ENCODE measurements at regions not wholly inside any gene's neighbourhood (a gene's known extent, or its start where the extent isn't known, plus 50 kb on each side); places are given as distances from the start of the nearest gene placed in this dataset.
A peak's percentile ranks its signal among the peaks of the same experiment; 100 is the strongest.
"Not testable (repeated sequence)": the region's sequence is repeated elsewhere in the genome, so short reads cannot be mapped to it uniquely, and the experiment has no call there.

DNA sequence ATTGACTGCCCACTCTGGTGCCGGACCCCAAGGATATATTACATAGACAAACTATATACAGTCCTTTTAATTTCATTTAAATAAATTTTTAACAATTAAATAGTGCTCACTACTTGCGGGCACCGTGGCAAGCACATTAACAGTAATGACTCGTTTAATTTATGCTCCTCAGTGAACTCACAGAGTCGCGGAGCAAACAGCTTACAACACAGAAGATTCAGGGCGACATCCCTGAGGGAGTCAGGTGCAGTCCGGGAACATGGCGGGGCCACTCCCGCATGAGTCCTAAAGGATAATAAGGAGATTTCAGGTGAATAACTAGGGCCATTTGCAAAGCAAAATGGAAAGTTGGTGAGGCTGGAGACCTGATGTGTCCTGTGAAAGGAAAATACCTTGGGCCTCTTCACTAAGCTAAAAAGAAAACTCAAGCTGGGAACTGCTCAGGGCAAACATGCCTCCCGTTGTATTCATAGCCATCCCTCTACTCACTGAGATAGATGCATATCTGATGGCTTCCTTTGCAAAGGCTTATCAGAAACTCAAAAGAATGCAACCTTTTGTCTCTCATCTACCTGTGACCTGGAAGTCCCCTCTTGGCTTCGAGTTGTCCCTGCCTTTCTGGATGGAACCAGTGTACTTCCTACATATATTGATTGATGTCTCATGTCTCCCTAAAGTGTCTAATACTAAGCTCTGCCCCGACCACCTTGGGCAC, 125.6 kb downstream of the KLF6 start:
- DNase-seq (ENCODE audit: low read depth) = no peak

DNA sequence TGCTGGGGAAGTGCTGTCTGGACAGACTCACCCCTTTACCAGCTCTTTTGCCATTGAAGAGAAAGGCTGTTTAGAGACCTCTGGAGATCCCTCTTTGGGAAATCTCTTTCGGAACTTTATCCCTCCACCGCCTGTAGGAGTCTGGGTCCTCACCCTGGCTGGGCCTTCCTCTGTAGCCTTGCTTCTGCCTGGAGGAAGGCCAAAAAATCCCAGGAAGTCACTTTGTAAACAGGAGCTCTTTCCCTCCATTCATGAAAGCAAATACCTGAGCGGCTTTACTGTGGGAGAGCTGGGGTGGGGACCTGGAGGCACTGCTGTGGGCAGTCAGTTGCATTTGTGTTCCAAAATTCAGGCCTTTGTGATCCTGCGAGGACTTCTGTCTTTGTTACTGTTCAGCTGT, 126.2 kb downstream of the KLF6 start:
- DNase-seq (ENCODE audit: low read depth) = no peak

GRCh38 chr10:3656214-3656613, 128.8 kb downstream of the KLF6 start:
- DNase-seq (ENCODE audit: low read depth) = no peak

DNA sequence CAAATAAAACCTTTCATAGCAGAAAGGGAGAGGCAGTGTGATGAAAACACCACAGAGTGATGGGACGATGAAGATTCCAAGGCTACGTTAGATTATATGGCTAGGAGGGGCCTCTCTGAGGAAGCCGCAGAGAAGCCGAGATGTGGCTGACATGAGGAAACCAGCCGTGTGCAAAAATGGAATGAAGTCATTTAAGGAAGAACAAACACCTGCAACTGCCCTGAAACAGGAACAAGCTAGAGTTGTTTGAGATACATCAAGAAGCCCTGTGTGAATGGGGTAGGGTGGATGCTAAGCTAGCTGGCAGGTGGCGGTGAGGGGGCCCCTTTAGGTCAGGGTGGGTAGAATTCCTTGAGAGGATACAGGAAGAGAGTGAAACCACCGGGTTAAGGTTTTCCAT, 129.5 kb downstream of the KLF6 start:
- DNase-seq (ENCODE audit: low read depth) = no peak

- no peak for DNase-seq (ENCODE audit: low read depth)
These were observed 130.0 kb downstream of the KLF6 start for GRCh38 chr10:3654980-3655379.

DNA sequence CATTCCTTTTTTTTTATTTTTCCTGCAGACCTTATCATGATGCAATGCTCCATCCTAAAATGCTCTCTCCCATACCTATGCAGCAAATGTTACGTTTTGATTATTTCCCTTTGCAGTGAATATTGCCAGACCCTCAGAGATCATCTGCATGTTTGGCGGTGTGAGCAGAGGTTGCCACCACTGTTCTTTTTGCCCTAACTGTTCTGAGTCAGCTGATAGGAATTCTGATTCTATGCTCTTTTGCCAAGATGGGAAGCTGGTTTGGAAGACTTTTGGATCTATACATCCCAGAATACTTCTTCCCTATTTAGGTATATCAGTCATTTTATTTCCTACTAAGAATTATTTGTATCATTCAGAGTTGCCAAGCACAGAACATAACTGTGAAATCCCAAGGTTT, 130.5 kb downstream of the KLF6 start:
- DNase-seq (ENCODE audit: low read depth) = peak; percentile 18

GRCh38 chr10:3653303-3653702, 131.7 kb downstream of the KLF6 start:
- DNase-seq (ENCODE audit: low read depth) = not testable (repeated sequence)

- peak; percentile 18 for DNase-seq (ENCODE audit: low read depth)
These were observed 132.1 kb downstream of the KLF6 start for GRCh38 chr10:3652886-3653285.

GRCh38 chr10:3651969-3652653, 132.9 kb downstream of the KLF6 start:
- DNase-seq (ENCODE audit: low read depth) = no peak

- no peak for DNase-seq (ENCODE audit: low read depth)
These were observed 136.4 kb downstream of the KLF6 start for GRCh38 chr10:3648576-3648975.

- DNase-seq (ENCODE audit: low read depth) = no peak
These were observed 136.8 kb downstream of the KLF6 start for GRCh38 chr10:3648170-3648569.

DNA sequence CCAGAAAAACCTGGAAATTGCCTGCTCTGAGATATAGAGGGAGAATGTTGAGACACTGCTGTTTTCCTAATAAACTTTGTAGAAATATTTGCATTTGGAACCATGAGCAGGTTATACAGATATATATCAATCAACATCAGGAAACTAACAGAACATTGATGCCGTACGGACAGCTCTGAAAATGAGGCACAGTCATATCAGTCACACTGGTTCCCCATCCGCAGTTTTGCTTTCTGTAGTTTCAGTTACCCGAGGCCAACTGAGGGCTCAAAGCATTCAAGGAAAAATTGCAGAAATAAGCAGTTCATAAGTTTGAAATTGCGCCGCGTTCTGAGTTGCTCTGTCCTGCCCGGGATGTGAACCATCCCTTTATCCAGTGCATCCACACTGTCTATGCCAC, 137.9 kb downstream of the KLF6 start:
- DNase-seq (ENCODE audit: low read depth) = no peak

GRCh38 chr10:3645406-3645805, 139.6 kb downstream of the KLF6 start:
- DNase-seq (ENCODE audit: low read depth) = no peak

DNA sequence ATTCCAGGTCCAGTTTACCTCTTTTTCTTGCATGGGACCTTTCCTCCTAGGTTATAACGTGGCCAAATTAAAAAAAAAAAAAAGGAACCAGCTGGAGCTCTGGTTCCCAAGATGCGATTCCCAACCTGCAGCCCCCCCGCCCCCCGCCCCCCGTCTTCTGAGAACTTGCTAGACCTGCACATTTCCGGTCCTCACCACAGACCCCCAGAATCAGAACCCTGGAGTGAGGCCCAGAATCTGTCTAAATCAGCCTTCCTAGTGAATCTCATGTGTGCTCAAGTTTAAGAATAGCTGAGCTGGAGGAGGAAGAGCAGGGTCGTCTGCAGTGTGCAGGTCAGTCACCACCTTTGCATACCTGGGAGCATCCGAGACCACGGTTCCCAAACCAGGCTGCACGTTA, 144.2 kb downstream of the KLF6 start:
- DNase-seq (ENCODE audit: low read depth) = no peak

GRCh38 chr10:3639546-3639945, 145.5 kb downstream of the KLF6 start:
- no peak for DNase-seq (ENCODE audit: low read depth)

DNA sequence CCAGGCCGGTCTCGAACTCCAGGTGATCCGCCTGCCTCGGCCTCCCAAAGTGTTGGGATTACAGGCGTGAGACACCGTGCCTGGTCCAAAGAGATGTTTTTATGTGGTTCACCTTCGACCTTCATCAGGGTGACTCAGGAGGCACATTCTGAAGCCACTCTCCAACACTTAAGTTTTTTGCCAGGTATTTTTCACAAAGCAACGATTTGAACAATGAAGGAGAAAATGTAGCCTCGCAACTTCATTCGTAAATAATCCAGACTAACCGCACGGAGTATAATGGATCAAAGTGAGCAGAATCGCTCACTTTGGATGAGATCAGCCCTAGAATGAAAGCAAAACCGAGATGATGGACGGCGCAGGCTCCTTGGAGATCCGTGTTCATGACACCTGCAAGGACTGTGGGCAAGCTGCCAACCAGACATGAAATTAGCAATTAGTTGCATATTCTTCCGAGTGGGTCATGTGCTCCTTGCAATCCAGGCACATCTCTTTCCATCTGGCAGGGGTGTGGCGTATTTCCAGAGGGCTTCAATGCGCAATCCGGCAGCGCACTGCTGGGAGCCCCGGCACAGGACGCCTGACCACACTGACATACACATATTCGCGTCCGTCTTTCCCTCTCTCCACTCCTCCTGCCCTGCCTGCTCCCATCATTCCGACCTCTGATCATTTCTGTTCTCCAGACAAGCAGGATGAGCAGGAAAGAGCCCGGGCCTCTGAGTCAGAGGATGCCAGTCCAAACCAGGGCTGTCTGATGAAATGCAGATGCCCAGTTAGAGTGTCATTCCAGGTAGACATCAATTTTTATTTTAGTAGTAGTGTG, 148.4 kb downstream of the KLF6 start:
- no peak for DNase-seq (ENCODE audit: low read depth)

- DNase-seq (ENCODE audit: low read depth) = no peak
These were observed 149.3 kb downstream of the KLF6 start for GRCh38 chr10:3635697-3636096.

DNA sequence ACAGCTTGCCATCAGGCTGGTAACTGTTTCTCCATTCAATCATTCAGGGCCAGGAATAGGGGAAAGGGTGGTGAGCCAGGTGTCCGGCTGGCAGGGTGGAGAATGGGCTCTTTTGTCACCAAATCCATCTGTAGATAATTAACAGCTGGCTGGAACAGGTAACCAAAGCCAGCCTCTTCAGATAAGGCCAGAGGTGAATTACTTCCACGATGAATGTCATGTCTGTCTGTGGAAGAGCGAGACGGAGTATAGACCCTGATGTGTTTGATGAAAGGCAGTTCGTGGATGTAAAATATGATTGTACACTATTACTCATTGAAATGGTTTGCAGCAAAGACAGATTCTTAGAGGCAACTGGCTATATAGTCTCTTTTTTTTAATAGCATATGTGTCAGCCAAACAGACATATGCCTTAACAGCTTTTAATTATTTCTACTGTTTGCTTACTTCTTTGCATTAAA, 149.8 kb downstream of the KLF6 start:
- DNase-seq (ENCODE audit: low read depth) = no peak

GRCh38 chr10:3634646-3635045, 150.4 kb downstream of the KLF6 start:
- not testable (repeated sequence) for DNase-seq (ENCODE audit: low read depth)

DNA sequence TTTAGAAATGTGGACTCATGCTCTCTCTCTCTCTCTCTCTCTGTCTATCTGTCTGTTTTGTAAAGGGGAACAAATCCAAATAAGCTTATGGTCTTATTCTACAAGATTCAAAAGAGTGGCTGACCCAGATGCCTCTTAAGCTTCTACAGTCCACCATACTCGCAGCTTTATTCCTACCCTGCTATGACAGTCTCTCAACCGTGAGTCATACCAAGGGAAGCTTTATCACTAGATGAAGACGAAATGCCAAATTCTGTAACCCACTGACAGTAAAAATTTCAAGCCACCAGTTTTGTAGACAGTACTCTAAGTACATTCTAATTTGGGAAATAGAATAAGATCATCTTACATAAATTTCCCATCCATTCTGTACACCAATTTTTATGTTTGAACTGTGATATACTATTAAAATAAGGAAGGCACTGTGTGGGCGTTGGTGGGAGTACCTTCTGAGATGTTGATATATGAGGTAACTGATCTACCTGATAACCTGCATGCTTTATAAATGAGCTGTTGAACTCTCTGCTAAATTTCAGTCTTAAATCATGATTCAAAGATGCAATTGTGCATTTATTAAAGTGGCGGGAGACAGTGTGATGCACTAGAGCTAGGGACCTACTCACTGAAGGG, 153.2 kb downstream of the KLF6 start:
- no peak for DNase-seq (ENCODE audit: low read depth)

GRCh38 chr10:3631291-3631690, 153.7 kb downstream of the KLF6 start:
- no peak for DNase-seq (ENCODE audit: low read depth)

Data from Daoy (cell line).